ENCODE measurements at regions not wholly inside any gene's neighbourhood (a gene's known extent, or its start where the extent isn't known, plus 50 kb on each side); places are given as distances from the start of the nearest gene placed in this dataset.
"Not testable (repeated sequence)": the region's sequence is repeated elsewhere in the genome, so short reads cannot be mapped to it uniquely, and the experiment has no call there.

DNA sequence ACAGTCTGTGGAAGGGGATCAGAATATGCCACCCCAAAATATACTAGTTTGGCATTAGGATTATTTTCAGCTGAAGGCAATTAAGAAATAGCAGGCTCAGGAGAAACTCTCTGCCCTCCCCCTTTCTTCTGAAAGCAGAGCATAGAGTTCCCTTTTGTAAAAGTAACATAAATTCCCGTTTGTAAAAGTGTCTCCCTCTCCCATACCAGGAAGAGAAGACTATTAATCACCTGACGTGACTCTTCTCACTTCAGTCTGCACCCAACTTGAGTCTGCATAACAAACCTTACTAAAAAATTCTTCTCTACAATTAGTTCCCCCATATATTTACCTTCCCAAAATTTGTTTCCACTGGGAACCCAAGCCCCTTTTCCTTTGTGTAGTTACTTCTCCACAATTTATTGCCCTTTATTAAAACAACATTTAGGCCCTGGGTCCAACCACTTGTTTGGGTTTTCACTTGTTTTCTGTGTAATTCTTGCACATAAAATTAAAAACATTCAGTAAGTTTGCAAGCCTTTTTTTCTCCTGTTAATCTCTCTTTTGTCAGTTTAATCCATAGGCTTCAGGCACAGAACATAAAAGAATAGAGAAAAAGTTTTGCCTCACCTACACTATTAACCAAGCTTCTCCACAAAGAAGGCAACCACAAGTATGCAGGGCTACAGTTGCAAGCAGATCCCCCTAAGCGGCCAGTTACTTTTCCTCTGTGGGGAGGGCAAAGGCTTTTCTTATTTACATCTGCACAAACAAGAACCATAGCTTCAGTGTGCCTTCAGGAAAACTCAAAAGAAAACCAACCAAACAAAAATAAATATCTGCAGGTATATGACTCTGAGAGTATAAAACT lies 73.8 kb upstream of the EPCAM start:
- no peak for DNase-seq

DNA sequence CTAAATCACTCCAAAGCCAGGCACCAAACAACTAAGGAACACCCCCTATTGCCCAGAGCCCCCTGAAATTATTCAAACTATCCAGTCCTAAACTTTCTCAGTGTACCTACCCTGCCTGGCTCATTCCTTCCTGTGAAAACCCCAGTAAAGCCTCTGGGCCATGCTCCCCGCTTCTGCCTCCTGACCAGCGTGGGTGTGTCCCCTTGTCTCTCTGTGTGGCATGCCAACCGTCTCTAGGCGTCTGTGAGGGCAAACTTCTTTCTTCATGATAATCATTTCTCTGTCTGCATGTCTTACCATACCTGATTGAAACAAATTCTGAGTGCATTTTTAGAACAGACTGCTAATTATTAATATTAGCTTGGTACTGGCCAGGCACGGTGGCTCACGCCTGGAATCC lies 75.1 kb upstream of the EPCAM start:
- no peak for DNase-seq

DNA sequence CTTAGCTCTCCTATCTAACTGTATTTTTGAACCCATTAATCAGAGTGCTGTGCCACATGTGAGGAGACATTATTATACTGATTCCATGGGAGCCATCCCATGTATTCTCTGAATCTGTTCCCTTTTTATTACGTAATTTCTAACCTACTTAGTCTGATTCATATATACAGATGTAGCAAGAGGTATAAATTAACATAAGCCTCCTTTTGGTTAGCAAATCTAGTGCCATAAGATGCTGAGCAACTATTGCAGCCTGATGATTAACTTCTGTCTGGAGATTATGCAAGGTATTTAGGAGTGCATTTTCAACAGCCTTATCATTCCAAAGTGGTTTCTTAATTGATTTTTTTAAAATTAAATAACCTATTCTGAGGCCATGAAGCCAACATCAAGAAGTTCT lies 80.2 kb upstream of the EPCAM start:
- DNase-seq: no peak

DNA sequence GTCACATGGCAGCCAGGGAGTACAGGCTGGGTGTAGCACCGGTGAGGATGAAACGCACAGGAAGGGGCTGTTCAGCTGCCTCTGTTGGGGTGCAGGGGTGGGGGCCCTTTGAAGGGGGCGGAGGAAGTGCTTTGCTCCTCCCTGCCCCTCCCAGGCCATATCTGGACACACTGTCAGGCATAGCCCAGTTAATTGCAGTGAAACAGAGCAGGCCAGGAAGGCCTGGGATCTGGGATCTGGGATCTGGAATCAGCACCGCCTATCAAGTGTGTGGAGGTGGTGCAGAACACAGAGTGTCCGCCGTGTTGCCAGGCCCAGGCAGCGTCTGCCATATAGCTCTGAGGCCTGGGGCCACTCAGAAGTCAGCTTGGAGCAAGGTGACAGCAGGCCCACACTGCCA lies 85.5 kb upstream of the EPCAM start:
- no peak for DNase-seq

DNA sequence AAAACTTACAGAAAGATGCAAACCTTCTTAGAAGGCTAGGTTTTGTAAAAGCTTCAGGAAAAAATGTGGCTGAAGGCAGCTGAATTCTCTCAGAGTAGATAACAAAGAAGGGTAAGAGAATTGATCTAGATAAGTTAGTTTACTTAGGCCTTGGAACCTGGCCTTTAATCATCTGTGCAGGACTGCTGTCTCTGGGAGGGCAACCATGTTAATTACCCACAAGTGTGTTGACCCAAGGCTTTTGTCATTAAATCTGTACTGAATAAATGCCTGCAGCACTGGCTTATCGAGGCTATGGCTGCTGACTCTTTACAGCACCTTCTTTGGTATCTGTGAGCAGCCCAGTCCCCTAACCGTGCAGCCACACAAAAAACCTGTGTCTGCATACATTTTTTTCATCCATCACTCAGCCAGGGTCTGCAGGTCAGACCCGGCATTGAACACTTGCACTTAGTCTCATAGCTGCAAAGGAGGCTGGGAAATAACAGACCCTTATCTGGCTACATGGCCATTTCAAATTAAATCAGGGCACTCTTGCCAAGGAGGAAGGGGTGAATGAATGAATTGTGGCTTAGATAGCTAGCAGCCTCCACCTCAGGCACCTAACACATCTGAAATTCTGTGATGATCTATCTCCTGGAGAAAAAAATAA lies 86.4 kb upstream of the EPCAM start:
- DNase-seq: no peak

DNA sequence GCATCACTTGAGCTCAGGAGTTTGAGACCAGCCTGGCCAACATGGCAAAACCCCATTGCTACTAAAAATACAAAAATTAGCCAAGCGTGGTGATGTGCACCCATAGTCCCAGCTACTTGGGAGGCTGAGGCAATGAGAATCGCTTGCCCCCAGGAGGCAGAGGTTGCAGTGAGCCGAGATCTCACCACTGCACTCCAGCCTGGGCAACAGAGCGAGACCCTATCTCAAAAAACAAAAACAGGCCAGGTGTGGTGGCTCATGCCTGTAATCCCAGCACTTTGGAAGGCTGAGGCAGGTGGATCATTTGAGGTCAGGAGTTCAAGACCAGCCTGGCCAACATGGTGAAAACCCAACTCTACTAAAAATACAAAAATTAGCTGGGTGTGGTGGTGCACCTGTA lies 89.6 kb upstream of the EPCAM start:
- not testable (repeated sequence) for DNase-seq

DNA sequence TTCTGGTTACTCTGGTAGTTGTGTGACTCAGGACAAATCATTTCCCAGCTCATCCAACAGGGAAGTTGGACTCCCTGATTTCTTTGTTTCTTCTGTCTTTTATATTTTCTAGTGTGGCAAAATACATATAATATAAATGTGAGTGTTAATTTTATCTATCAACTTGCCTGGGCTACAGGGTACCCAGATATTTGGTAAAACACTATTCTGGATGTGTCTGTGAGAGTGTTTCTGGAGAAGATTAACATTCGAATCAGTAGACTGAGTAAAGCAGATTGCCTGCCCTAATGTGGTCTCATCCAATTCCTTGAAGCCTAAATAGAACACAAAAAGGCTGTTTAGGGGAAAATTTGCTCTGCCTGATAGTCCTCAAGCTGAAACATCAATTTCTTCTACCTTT lies 91.1 kb upstream of the EPCAM start:
- DNase-seq: no peak

DNA sequence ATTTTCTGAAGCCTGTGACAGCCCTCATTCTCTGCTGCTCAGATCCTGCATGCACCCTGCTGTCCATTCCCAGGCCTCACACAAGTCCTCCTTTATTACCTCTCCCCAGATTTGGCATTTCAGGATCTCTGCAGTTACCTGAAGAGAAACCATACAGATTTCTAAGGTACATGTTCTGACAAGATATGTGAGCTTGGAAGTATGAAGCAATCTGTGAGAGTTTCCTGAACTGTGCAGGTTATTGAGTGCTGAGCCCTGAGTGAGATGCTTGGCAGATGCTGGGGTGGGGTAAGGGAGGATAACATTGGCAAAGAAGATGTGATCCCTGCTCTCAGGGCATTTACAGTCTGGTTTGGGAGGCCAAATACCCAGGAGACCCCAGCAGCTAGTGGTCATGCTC lies 91.9 kb upstream of the EPCAM start:
- DNase-seq: no peak

DNA sequence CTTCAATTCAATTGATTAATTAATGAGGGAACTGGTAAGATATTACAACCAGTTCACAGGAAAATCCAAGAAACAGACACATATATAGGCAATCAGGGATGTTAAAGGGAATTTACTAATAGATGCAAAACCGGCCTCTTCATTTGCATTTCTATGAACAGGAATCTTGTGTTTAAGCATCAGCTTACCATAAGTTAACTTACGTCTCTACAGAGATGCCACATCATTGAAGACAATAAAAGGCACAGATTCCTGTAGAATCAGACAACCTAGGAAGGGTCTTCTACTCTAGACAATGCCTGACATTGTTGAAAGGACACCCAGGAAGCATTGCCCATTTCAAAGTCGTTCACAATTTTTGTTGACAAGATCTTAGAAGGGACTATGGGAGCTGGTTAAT lies 93.0 kb upstream of the EPCAM start:
- DNase-seq: no peak

DNA sequence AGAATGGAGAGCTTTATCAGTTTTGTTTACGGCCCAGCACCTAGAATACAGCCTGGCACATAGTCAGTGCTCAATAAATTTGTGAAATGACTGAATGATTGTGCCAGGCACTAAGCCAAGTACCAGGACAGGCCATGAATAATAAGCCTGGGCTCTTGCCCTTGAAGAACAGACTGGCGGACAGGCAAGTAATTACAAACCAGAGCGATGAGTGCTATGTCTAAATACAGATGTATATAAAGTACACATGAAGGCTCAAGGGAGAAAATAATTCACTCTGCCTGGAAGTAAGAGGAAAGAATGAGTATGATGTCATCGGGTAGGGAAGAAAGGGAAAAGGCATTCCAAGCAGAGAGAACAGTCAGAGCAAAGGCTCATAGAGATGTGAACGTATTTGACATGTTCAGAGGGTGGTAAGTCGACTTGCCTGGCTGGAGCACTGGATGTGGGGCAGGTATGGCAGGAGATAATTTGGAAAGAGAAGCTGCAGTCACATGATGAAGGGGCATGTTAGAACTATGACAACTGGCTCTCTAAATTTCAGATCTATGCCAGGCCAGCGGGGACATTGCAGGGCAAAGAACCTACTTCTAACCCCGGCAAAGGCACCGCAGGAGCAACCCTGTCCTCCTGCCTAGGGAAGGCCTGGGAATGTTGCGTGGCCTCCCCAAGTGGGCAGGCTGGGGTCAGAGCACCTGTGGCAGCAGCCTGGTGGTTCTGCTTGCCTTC lies 94.9 kb upstream of the EPCAM start:
- DNase-seq: peak; percentile 14

DNA sequence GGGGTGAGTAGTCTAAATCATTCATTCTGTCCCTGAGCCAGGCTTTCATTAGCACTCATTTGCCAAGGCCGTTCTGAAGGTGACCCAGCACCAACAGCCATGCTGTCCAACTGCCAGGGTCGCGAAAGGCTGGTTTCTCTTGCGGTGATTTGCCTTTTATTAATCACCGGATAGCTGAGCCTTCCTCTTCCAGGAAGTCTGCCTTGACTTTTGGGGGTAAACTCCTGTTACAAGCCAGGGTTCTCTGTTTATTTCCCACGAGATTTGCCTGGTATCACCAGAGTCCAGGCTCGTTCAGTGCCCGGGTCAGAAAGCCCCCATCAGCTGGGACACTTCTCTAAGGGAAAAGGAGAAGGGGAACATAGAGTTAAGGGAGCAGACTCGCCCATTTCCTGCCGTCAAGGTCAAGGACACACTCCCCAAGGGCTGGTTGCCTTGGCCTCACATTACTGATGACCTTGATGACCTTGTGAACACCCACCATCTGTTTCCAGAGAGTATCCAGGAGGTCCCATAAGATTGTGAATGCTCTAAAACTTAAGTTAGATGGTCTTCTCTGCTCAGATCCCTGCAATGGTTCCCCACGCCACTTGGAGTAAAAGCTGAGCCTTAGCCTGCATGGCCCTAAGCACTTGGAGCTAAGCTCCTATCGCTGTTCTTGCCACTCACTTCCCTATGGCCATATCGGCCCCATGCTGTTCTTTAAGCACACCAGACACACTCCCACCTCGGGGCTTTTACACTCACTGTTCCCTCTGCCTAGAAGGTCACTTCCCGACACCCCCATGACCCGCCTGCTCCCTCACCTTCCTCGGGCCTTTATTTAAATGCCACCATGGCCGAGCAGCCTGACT lies 96.0 kb upstream of the EPCAM start:
- DNase-seq: no peak

DNA sequence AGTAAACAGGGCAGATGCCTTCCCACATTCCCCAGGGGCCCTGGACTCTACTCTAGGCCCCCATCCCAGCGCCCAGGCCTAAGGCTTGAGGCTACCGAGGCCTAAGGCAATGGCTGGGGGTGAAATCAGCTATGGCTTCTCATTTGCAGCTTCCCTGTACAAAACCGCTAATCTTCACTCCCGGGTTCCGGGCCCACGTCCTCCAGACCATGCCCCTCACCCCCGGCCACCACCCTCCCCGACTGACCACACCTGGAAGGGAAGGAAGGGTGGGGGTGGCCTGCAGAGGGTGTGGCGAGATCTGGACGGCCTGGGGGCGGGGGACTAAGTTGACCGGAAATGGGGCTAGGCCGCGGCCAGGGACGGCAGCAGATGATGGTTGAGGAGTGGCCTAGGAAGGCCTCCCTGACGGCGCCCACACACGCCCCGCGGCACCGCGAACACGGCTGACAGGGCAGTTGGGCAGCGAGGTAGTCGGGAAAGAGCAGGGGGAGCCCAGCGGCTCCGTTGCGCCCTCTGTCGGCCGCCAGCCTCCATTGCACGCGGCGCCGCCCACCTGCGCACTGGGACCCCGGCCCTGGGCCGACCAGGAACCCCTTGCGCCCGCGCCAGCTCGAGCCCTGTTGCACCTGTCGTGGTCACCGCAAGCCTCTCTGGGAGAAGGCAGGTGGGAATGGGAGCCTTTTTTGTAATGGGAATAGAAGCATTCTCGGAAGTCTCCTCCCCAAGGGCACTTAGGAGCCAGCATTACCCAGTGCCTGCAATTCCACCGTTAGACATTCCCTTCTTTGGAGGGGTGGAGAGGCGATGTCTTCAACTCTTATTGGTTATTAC lies 95.9 kb upstream of the CALM2 start:
- peak; percentile 25 for DNase-seq

DNA sequence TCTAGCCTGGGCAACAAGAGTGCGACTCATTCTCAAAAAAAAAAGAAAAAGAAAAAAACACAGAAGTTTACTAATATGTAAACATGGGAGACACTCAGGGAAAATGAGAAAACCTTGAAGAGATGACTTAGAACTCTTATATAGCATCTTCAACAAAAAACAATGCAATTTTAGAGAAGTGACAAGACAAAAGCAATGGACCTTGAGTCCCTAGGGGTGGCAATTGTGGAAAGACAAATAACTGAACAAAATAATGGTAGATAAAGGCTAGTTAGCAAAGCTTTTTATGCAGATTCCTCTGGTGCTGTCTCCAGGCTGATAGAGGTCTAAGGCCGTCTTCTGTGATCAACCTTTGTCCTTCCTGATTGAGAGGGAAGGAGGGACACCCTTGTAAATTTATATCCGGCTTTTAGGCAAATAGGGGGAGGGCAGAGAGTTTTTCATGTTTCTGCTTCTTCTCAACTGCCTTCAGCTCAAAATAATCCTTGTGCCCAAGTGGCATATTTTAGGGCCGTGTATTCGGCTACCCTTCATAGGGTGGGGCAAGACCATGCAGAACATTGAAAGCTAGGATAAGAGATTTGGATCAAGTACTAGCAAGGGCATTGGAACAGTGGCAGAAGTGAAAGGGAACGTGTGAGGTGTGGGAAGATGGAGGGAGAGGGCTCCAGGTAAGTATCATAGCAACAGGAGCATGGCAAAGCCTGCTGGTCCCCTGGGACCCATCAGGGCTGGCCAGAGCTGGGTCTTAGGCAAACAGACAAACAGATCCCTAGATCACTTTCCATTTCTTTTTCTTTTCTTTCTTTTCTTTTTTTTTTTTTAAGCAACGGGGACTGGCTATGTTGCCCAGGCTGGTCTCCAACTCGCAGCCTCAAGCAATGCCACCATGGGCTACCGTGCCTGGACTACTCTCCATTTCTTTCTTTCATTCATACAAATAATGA lies 95.0 kb upstream of the CALM2 start:
- peak; percentile 72 for DNase-seq

DNA sequence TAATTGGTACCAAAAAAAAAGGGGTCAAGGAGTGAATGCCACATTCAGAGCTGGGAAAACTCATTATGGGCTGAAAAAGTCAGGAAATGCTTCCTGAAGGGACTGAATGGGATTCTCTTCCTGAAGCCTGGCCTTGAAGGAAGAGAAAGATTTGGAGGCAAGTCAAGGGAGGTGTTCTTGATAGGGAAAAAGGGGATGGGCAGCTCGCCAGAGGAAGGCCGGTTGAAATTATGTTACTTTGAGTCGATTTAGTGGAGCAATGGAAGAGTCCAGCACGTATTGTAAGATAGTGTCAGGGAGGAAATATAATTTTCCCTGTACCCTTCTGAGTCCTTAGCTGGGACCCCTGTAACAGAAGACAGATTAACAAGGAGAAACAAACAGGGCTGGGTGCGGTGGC lies 94.1 kb upstream of the CALM2 start:
- DNase-seq: no peak

DNA sequence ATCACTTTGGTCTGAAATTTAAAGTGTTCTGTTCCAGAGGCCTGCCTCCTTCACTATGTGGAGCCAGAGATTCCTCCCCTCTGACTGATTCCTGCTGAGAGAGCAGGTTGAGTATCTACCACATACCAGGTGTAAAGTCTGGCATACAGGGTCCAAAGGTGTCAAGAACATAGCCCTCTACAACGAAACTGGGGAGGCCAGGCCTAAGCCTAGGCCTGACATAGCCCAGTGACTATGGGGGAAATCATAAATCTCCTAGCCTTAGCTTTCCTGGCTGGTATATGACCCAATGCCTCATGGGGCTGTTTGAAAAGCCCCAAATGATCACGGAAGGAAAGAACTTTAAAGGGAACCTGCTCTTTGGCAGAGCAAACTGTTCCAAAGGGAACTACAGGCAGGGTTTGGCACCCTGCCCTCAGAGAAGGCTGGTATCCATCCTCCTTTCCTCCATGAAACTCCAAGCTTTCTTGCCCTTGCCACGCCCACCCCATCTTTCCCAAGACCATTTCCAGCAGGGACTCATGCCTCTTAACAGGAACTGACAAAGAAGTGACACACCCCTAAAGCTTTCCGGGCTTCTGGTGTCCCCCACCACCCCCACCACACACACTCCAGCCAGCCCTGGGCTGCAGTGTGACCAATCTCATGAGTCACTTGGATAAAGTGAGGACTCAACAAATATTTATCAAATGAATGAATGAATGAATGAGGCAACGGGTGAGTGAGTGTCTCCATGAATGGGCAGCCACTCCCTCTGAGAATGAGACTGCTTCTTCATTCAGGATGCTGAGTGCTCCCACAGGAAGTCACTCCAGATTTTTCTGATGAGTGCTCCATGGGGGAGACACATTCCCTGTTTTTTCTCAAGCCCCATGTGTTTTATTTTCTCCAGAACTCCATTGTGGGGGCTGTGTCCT lies 93.3 kb upstream of the CALM2 start:
- DNase-seq: peak; percentile 15

DNA sequence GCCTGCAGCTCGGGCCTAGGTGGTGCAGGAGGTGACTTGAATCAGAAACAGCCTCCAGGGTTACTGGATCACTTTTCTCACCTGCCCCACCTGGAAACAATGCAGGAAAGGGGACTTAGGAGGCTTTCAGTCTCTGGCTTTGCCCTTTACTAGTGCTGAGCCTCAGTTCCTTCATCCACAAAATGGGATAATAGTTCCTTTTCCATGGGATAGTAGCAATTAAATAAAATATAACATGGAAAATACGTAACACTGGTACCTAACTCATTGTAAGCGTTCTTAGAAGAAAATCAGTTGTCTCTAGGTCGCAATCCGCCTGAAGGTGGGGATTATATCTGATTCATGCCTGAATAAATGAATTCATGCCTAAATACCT lies 91.4 kb upstream of the CALM2 start:
- DNase-seq: no peak

DNA sequence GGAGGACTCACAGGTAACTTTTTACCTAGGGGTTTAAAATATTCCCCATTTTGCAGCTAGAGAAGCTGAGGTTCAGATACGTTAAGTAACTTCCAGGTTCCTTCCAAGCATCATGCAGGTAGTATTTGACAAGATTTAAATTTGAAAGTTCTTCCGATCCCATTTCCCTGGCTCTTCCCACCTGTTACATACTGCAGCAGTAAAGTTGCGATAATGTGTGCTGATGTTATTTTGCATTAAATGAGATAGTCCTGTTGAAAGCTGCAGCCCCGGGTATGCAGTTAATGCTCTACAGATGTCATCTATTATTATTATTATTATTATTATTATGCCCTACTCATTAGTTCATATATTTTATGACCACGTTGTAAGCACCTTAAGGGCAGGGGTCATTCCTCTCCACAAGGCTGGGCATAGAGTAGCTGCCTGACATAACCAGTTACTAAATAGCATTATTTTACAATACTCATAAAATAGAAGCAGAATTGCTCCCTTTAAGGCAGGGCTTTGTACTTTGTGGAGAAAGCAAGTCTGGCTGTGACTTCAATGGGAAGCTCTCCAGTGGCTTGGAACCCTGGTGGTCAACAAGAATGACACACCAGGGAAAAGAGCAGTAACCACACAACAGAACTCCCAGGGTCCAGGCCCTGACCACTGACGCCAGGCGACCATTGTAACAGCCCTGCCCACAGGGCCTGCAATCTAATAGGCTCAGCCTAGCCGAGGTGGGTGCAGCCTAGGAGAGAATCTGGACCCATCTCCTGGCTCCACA lies 90.8 kb upstream of the CALM2 start:
- no peak for DNase-seq

DNA sequence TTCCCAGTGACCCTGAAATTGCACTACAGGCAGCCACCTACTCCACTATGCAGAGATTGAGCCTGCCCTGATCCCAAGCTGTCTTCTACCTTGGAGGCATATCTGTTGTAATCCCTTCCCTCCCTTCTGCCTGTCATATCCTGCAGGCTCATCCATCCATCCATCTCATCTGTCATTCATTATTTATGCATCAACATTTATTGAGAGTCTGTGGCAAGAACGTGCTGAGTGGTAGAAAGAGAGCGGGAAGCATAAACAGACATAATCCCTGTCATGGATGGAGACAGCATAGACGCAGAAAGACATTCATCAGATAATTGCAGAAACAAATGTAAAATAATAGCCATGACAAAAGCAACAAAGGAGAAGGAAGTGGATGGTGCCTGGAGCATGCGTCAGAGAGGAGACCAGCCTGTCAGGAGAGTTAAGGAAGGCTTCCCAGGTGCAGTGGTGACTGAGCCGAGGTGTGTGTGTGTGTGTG lies 89.5 kb upstream of the CALM2 start:
- peak; percentile 72 for DNase-seq

DNA sequence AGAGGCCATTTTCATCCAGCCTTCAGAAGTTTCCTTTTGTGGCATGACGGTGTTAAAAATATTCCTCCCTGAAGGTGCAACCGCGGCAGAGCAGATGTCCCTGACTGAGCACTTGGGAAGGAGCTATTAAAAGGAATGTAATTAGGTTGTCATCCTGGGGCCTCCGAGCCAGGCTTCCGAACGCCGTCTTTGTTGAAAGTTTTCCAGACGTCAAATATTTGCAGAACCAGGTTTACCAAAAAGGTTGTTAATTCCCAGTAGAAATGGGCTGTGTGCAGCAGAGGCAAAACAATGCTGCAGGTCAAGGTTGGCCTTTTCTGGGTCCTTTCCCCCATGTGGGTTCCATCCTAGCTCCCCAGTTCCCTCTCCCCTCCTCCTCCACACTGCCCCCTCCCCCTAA lies 88.8 kb upstream of the CALM2 start:
- no peak for DNase-seq
